Keratinocyte (primary cell): ENCODE measurements at regions not wholly inside any gene's neighbourhood (a gene's known extent, or its start where the extent isn't known, plus 50 kb on each side); places are given as distances from the start of the nearest gene placed in this dataset.

Experiments used
- CTCF ChIP-seq, 3 experiments: IDR thresholded peaks in 1 of 3; conservative IDR thresholded peaks in 1 of 3; optimal IDR thresholded peaks in 1 of 3; 2 replicates in 2 of 3; 3 replicates in 1 of 3; pipeline versions ENCODE3 to v1.5.1; 2011; ENCODE audit warnings: low read length in 3 of 3, mild to moderate bottlenecking in 3 of 3, moderate library complexity in 2 of 3, control low read depth in 1 of 3, inconsistent platforms in 1 of 3; ENCODE audit not compliant: insufficient read depth in 2 of 3; ENCODE audit errors: extremely low read depth in 1 of 3
- EZH2 ChIP-seq: IDR thresholded peaks from one replicate; pipeline ENCODE4 v1.6.1; 2012; ENCODE audit warnings: inconsistent platforms, mild to moderate bottlenecking, low read length, moderate library complexity

GRCh38 chr15:70336425-70337009, 238.8 kb upstream of the TLE3 start:
- TF ChIP-seq CTCF (optimal IDR thresholded peaks at IDR 0.05 in 1 of 3, IDR thresholded peaks at IDR 0.05 in 1 of 3, conservative IDR thresholded peaks at IDR 0.05 in 1 of 3; ENCODE audit: extremely low read depth in 1 of 3, insufficient read depth in 2 of 3, low read length in 3 of 3) (no peak), EZH2 (no peak)
